ENCODE measurements at regions not wholly inside any gene's neighbourhood (a gene's known extent, or its start where the extent isn't known, plus 50 kb on each side); places are given as distances from the start of the nearest gene placed in this dataset.

DNA sequence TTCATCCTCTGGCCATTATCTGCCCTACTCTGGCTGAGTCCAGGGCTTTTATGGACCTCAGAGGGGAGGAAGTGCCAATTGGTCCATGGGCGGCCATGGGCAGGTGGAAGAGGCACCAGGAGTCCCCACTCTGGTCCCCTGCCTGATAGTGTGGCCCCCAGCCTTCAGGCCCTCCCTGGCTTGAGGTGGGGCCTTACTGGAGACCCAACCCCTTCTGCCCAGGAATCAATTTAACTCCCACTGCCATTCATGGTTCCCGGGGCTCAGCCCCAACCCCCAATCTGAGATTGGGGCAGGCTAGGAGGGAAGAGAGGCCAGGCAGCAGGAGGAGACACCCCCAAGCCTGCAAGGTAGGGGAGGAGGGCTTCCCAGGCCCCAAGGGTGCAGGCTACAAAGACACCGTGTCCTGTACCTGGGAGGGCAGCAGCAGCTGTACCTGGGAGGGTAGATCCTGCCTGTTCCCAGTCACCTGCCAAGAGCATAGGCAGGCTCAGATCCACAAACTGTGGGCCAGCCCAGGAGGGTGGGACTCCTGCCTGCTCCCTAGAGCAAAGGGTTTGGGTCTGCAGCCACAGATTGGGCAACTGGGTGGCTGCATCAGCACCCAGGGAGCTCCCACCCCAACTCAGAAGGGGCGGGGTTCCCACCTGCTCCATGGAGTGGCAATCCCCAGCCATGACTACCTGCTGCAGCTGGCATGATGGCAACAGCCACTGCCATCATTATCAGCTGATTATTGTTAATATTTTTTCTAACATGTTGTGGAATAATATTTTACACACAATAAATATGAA, 1044.1 kb upstream of the B3GALT2 start:
- TF ChIP-seq, protein P1, sequence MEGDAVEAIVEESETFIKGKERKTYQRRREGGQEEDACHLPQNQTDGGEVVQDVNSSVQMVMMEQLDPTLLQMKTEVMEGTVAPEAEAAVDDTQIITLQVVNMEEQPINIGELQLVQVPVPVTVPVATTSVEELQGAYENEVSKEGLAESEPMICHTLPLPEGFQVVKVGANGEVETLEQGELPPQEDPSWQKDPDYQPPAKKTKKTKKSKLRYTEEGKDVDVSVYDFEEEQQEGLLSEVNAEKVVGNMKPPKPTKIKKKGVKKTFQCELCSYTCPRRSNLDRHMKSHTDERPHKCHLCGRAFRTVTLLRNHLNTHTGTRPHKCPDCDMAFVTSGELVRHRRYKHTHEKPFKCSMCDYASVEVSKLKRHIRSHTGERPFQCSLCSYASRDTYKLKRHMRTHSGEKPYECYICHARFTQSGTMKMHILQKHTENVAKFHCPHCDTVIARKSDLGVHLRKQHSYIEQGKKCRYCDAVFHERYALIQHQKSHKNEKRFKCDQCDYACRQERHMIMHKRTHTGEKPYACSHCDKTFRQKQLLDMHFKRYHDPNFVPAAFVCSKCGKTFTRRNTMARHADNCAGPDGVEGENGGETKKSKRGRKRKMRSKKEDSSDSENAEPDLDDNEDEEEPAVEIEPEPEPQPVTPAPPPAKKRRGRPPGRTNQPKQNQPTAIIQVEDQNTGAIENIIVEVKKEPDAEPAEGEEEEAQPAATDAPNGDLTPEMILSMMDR (IDR thresholded peaks at IDR 0.05; ENCODE audit: extremely low read depth in 1 of 2, insufficient read depth in 1 of 2, low read depth in 1 of 2, low read length in 2 of 2): no peak
- TF ChIP-seq POLR2A (IDR thresholded peaks at IDR 0.05; ENCODE audit: low read depth, low read length) (no peak), JUN (IDR thresholded peaks at IDR 0.05; ENCODE audit: borderline replicate concordance, insufficient read depth, insufficient read length, low read depth) (no peak), EZH2 (IDR thresholded peaks at IDR 0.05; ENCODE audit: borderline replicate concordance, low read depth, low read length, severe bottlenecking) (no peak), POLR2AphosphoS5 (IDR thresholded peaks at IDR 0.05; ENCODE audit: insufficient read depth, low read depth, low read length) (no peak), GATA2 (IDR thresholded peaks at IDR 0.05; ENCODE audit: insufficient read depth, insufficient read length, low read depth, low read length) (no peak), FOS (IDR thresholded peaks at IDR 0.05; ENCODE audit: borderline replicate concordance, insufficient read depth, low read length) (no peak)
- TF ChIP-seq, protein P2, sequence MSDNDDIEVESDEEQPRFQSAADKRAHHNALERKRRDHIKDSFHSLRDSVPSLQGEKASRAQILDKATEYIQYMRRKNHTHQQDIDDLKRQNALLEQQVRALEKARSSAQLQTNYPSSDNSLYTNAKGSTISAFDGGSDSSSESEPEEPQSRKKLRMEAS (IDR thresholded peaks at IDR 0.05; ENCODE audit: insufficient read depth, insufficient read length): no peak
